ENCODE measurements at regions not wholly inside any gene's neighbourhood (a gene's known extent, or its start where the extent isn't known, plus 50 kb on each side); places are given as distances from the start of the nearest gene placed in this dataset.

DNA sequence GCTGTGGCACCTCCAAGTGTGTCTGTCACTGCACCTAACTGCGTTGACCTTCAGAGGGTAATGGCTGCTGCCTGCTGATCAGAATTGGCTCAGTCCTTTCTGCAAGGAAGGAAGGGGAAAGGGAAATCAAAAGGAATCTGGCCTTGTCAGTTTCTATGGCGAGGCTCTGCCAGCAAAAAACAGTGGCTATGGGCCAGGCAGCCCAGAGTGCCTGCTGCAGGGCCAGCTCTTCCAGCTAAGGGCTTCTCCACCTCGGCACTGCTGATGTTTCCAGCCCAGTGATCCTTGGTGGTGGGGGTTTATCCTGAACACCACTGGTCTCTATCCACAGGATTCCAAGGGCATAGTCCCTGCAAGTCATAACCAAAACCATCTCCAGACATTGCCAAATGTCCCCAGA lies 184.3 kb downstream of the TJP1 start:
- no peak for TF ChIP-seq EZH2 (IDR thresholded peaks at IDR 0.05; ENCODE audit: borderline replicate concordance, low read depth, low read length, severe bottlenecking)
- TF ChIP-seq, protein P1, sequence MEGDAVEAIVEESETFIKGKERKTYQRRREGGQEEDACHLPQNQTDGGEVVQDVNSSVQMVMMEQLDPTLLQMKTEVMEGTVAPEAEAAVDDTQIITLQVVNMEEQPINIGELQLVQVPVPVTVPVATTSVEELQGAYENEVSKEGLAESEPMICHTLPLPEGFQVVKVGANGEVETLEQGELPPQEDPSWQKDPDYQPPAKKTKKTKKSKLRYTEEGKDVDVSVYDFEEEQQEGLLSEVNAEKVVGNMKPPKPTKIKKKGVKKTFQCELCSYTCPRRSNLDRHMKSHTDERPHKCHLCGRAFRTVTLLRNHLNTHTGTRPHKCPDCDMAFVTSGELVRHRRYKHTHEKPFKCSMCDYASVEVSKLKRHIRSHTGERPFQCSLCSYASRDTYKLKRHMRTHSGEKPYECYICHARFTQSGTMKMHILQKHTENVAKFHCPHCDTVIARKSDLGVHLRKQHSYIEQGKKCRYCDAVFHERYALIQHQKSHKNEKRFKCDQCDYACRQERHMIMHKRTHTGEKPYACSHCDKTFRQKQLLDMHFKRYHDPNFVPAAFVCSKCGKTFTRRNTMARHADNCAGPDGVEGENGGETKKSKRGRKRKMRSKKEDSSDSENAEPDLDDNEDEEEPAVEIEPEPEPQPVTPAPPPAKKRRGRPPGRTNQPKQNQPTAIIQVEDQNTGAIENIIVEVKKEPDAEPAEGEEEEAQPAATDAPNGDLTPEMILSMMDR (IDR thresholded peaks at IDR 0.05; ENCODE audit: borderline replicate concordance, extremely low read depth, low read length, poor library complexity, severe bottlenecking): no peak
